ENCODE measurements at regions not wholly inside any gene's neighbourhood (a gene's known extent, or its start where the extent isn't known, plus 50 kb on each side); places are given as distances from the start of the nearest gene placed in this dataset.

DNA sequence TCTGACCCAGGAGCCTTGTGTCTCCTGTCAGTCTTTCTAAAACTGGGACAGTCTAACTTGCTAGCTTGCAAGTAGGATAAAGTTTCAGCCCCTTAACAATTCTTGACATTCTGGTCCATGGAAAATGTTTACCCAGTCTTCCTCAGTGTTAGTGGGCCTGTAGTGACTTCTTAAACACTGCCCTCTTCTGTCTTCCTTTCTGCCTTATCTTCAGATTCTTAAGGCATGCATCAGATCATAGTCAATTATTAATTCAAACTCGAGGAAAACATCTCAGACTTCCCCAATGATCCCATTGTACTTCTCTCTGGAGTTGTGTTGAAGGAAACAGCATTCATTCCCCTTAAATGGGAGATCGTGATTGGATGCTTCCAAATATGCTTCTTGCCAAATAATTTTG, 1199.8 kb downstream of the DTWD2 start:
- no peak for DNase-seq
- no peaks in the 10 kb centered on the region for H3K4me1 ChIP-seq
- WGBS, 2 donors: 48 to 79% methylated on average over 2 of the region's 2 CpGs
- intact Hi-C loops (cut with DNase I): no loop called here
- no peaks in the 10 kb centered on the region for H3K27me3 ChIP-seq
- no peak overlapping the region for H3K4me3 ChIP-seq (replicated peaks in 1 of 3)
- TF ChIP-seq, protein P1, sequence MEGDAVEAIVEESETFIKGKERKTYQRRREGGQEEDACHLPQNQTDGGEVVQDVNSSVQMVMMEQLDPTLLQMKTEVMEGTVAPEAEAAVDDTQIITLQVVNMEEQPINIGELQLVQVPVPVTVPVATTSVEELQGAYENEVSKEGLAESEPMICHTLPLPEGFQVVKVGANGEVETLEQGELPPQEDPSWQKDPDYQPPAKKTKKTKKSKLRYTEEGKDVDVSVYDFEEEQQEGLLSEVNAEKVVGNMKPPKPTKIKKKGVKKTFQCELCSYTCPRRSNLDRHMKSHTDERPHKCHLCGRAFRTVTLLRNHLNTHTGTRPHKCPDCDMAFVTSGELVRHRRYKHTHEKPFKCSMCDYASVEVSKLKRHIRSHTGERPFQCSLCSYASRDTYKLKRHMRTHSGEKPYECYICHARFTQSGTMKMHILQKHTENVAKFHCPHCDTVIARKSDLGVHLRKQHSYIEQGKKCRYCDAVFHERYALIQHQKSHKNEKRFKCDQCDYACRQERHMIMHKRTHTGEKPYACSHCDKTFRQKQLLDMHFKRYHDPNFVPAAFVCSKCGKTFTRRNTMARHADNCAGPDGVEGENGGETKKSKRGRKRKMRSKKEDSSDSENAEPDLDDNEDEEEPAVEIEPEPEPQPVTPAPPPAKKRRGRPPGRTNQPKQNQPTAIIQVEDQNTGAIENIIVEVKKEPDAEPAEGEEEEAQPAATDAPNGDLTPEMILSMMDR (IDR thresholded peaks at IDR 0.05): no peak
- TF ChIP-seq POLR2A (IDR thresholded peaks at IDR 0.05): no peak
- no peak overlapping the region for H3K27ac ChIP-seq
- H3K36me3 ChIP-seq: no peaks in the 10 kb centered on the region
- no peaks in the 10 kb centered on the region for H3K9me3 ChIP-seq

DNA sequence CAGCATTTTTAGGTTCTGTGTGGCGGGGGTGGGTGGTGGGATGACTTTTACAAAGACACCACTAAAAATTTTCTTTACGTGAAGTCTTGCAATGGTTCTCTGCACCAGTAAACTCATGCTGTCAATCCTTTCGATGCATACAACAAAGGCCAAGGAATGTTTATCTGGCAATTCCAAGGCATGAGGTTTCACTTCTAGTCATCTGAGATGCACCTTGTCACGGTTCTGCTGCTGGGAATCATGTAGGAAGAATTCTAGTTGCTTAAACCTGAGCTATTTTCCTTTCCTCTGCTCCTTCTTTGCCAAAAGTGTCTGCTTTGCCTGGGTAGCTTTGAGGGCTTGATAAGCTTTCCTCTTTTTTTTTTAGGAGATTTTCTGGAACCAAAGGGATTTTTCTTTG, 1204.5 kb upstream of the SEMA6A start:
- Histone ChIP-seq H3K4me1 (no peaks in the 10 kb centered on the region), H3K9me3 (no peaks in the 10 kb centered on the region), H3K4me3 (replicated peaks in 1 of 3) (no peak overlapping the region), H3K27ac (no peak overlapping the region), H3K27me3 (no peaks in the 10 kb centered on the region), H3K36me3 (no peaks in the 10 kb centered on the region)
- TF ChIP-seq, protein P1 (IDR thresholded peaks at IDR 0.05): no peak
- no peak for TF ChIP-seq POLR2A (IDR thresholded peaks at IDR 0.05)
- intact Hi-C loops (cut with DNase I): no loop called here
- no peak for DNase-seq
- 91 to 93% methylated on average over 4 of the region's 4 CpGs for WGBS, 2 donors

DNA sequence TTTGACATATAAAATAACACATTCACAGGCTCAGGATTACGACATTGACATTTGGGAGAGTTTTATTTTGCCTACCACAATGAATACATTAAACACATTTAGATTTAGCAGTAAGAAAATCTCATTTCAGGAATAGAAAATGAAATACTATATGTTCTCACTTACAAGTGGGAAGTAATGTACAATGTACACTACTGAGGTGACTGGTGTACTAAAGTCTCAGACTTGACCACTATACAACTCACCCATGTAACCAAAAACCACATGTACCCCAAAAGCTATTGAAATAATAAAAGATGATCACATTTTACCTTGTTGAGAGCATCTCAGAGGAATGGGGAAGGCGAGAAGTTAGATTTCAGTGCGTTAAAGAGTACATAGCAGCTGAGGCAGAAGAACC, 1202.4 kb upstream of the SEMA6A start:
- Histone ChIP-seq H3K9me3 (no peaks in the 10 kb centered on the region), H3K27me3 (no peaks in the 10 kb centered on the region), H3K4me3 (replicated peaks in 1 of 3) (no peak overlapping the region), H3K27ac (no peak overlapping the region), H3K36me3 (no peaks in the 10 kb centered on the region), H3K4me1 (no peaks in the 10 kb centered on the region)
- no peak for DNase-seq
- WGBS, 2 donors: 91 to 92% methylated on average over 3 of the region's 3 CpGs
- TF ChIP-seq, protein P1 (IDR thresholded peaks at IDR 0.05): no peak
- TF ChIP-seq POLR2A (IDR thresholded peaks at IDR 0.05): no peak
- intact Hi-C loops (cut with DNase I): no loop called here

DNA sequence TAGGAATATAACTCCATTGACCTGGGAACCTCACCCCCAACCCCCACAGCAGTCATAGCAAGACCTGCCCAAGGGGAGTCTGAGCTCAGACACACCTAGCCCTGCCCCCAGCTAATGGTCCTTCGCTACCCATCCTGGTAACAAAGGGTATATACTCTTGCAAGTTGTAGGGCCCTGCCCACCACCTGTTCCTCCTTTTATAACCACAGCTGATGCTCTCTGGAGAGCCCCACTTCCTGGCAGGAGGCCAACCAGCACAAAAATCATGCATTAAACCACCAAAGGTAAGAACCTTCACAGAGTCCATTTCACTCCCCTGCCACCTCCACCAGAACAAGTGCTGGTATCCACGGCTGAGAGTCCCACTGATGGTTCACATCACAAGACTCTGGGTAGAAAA, 1195.3 kb upstream of the SEMA6A start:
- WGBS, 2 donors: 88 to 100% methylated on average over 2 of the region's 2 CpGs
- H3K4me1 ChIP-seq: no peaks in the 10 kb centered on the region
- TF ChIP-seq, protein P1 (IDR thresholded peaks at IDR 0.05): no peak
- TF ChIP-seq POLR2A (IDR thresholded peaks at IDR 0.05): no peak

DNA sequence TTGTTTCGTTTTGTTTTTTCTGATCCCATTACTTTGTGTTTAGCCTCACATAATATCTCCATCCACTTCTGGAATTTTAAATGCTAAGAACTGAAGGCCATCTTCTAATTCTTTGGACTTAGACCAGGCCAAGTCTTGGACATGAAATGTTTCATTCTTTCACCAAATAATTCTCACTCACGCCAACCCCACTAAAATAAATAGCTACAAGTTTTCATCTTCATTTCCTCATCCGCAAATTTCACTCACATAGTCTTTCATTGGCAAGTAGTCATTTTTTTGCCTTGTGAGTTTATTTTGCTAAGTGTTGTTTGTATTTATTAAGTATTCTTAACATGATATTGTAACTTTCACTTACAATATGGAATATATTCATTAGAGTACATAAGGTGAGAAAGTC, 1188.6 kb upstream of the SEMA6A start:
- TF ChIP-seq, protein P1 (IDR thresholded peaks at IDR 0.05): no peak
- no peak for TF ChIP-seq POLR2A (IDR thresholded peaks at IDR 0.05)
- Histone ChIP-seq H3K9me3 (no peaks in the 10 kb centered on the region), H3K27ac (no peak overlapping the region), H3K36me3 (no peaks in the 10 kb centered on the region), H3K4me1 (no peaks in the 10 kb centered on the region), H3K4me3 (replicated peaks in 1 of 3) (no peak overlapping the region), H3K27me3 (no peaks in the 10 kb centered on the region)
- intact Hi-C loops (cut with DNase I): no loop called here
- DNase-seq: no peak
- WGBS, 2 donors: 82 to 83% methylated on average over 3 of the region's 3 CpGs

More for the DNA sequence above, 1195.3 kb upstream of the SEMA6A start:
- H3K27me3 ChIP-seq: no peaks in the 10 kb centered on the region
- no peak for DNase-seq
- no peak overlapping the region for H3K27ac ChIP-seq
- H3K36me3 ChIP-seq: no peaks in the 10 kb centered on the region
- intact Hi-C loops (cut with DNase I): no loop called here
- no peaks in the 10 kb centered on the region for H3K9me3 ChIP-seq
- H3K4me3 ChIP-seq (replicated peaks in 1 of 3): no peak overlapping the region

Data from thyroid gland (tissue), 4 donors.